ENCODE measurements at regions not wholly inside any gene's neighbourhood (a gene's known extent, or its start where the extent isn't known, plus 50 kb on each side); places are given as distances from the start of the nearest gene placed in this dataset.
A peak's percentile ranks its signal among the peaks of the same experiment; 100 is the strongest.

DNA sequence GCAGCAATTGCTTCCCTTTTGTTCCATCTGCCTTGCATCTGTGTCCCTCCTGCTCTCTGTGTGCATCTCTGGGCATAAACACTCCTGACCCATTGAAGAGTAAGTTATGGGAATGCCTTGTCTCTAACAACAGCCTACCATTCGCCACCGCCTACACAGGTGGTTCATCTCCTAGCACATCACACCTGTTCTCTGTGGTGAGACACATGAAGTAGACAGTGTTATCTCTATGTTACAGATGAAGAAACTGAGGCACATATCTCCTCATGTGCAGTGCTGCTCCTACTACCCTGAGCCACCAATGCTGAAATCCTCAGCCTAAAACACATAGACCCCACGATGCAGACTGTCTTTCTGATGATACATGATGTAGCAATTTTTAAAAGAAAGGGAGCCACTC lies 77.6 kb downstream of the PITPNM2 start:
- Mint-ChIP-seq H3K27ac (peak overlapping the region in 2 of 7 donors; percentile 3 to 30), H3K36me3 (no peaks in the 10 kb centered on the region), H3K27me3 (no peaks in the 10 kb centered on the region), H3K4me3 (peak overlapping the region in 1 of 8 donors; percentile 14), H3K9me3 (no peaks in the 10 kb centered on the region), H3K4me1 (peaks cover 37 to 46% (median 40%) of the 10 kb centered on the region in 4 donors)
- no peak for DNase-seq
- no peaks in the 10 kb centered on the region for H3K9me3 ChIP-seq (ENCODE audit: control insufficient read depth in 1 of 2, low read length in 2 of 2)
- ChIA-PET CTCF (ENCODE audit: partially characterized antibody) (no interaction called here), POLR2A (ENCODE audit: partially characterized antibody) (no interaction called here)
- H3K4me3 ChIP-seq (ENCODE audit: low read length in 2 of 2), result no peak overlapping the region
- H3K4me1 ChIP-seq (ENCODE audit: insufficient read depth, low read length), result peaks cover 42% of the 10 kb centered on the region
- no peaks in the 10 kb centered on the region for H3K27me3 ChIP-seq (ENCODE audit: insufficient read depth, low read length)
- no peaks in the 10 kb centered on the region for H3K36me3 ChIP-seq (ENCODE audit: insufficient read depth, low read length)
- no peak overlapping the region for H3K27ac ChIP-seq (ENCODE audit: low read depth, low read length)
- intact Hi-C loops (cut with micrococcal nuclease), result no loop called here

- peaks cover 37% of the 10 kb centered on the region for H3K4me1 ChIP-seq (ENCODE audit: insufficient read depth, low read length)
- H3K36me3 ChIP-seq (ENCODE audit: insufficient read depth, low read length), result no peaks in the 10 kb centered on the region
- H3K27ac ChIP-seq (ENCODE audit: low read depth, low read length), result no peak overlapping the region
- Mint-ChIP-seq H3K4me1 (peaks cover 30 to 40% (median 32%) of the 10 kb centered on the region in 4 donors), H3K9me3 (no peaks in the 10 kb centered on the region), H3K27ac (no peak overlapping the region), H3K4me3 (no peak overlapping the region), H3K27me3 (no peaks in the 10 kb centered on the region), H3K36me3 (no peaks in the 10 kb centered on the region)
- ChIA-PET POLR2A (ENCODE audit: partially characterized antibody) (no interaction called here), CTCF (ENCODE audit: partially characterized antibody) (interaction anchor here (1.5 kb wide), 1 partner anchor 28 kb away, joined by 3 read pairs; no protein-coding TSS in a partner anchor)
- H3K27me3 ChIP-seq (ENCODE audit: insufficient read depth, low read length), result no peaks in the 10 kb centered on the region
- intact Hi-C loops (cut with micrococcal nuclease), result no loop called here
- H3K9me3 ChIP-seq (ENCODE audit: control insufficient read depth in 1 of 2, low read length in 2 of 2), result no peaks in the 10 kb centered on the region
- H3K4me3 ChIP-seq (ENCODE audit: low read length in 2 of 2), result no peak overlapping the region
- no peak for DNase-seq
These were observed 79.0 kb downstream of the PITPNM2 start for GRCh38 chr12:123071857-123072256.

GRCh38 chr12:123071099-123071800 lies 79.6 kb downstream of the PITPNM2 start:
- no peak overlapping the region for H3K4me3 Mint-ChIP-seq
- POLR2A ChIA-PET (ENCODE audit: partially characterized antibody), result no interaction called here
- no peaks in the 10 kb centered on the region for H3K9me3 Mint-ChIP-seq
- no peak overlapping the region for H3K4me3 ChIP-seq (ENCODE audit: low read length in 2 of 2)
- H3K36me3 ChIP-seq (ENCODE audit: insufficient read depth, low read length), result no peaks in the 10 kb centered on the region
- CTCF ChIA-PET (ENCODE audit: partially characterized antibody), result interaction anchor here (1.5 kb wide), 1 partner anchor 27 kb away, joined by 3 read pairs; no protein-coding TSS in a partner anchor
- no peak overlapping the region for H3K27ac ChIP-seq (ENCODE audit: low read depth, low read length)
- H3K27me3 ChIP-seq (ENCODE audit: insufficient read depth, low read length), result no peaks in the 10 kb centered on the region
- intact Hi-C loops (cut with micrococcal nuclease), result no loop called here
- no peak overlapping the region for H3K27ac Mint-ChIP-seq
- no peaks in the 10 kb centered on the region for H3K36me3 Mint-ChIP-seq
- H3K4me1 Mint-ChIP-seq, result peaks cover 24 to 33% (median 27%) of the 10 kb centered on the region in 4 donors
- H3K9me3 ChIP-seq (ENCODE audit: control insufficient read depth in 1 of 2, low read length in 2 of 2), result no peaks in the 10 kb centered on the region
- H3K27me3 Mint-ChIP-seq, result no peaks in the 10 kb centered on the region
- H3K4me1 ChIP-seq (ENCODE audit: insufficient read depth, low read length), result peaks cover 30% of the 10 kb centered on the region
- no peak for DNase-seq

GRCh38 chr12:123070267-123071081 lies 80.4 kb downstream of the PITPNM2 start:
- Mint-ChIP-seq H3K36me3 (no peaks in the 10 kb centered on the region), H3K9me3 (no peaks in the 10 kb centered on the region), H3K4me1 (peaks cover 22 to 33% (median 26%) of the 10 kb centered on the region in 4 donors), H3K27ac (no peak overlapping the region), H3K27me3 (no peaks in the 10 kb centered on the region), H3K4me3 (no peak overlapping the region)
- Histone ChIP-seq H3K4me3 (ENCODE audit: low read length in 2 of 2) (no peak overlapping the region), H3K9me3 (ENCODE audit: control insufficient read depth in 1 of 2, low read length in 2 of 2) (no peaks in the 10 kb centered on the region), H3K4me1 (ENCODE audit: insufficient read depth, low read length) (peaks cover 23% of the 10 kb centered on the region), H3K36me3 (ENCODE audit: insufficient read depth, low read length) (no peaks in the 10 kb centered on the region), H3K27me3 (ENCODE audit: insufficient read depth, low read length) (no peaks in the 10 kb centered on the region), H3K27ac (ENCODE audit: low read depth, low read length) (no peak overlapping the region)
- DNase-seq, result no peak
- CTCF ChIA-PET (ENCODE audit: partially characterized antibody), result interaction anchor here (1.5 kb wide), 1 partner anchor 26 kb away, joined by 3 read pairs; no protein-coding TSS in a partner anchor
- intact Hi-C loops (cut with micrococcal nuclease), result no loop called here
- POLR2A ChIA-PET (ENCODE audit: partially characterized antibody), result no interaction called here

DNA sequence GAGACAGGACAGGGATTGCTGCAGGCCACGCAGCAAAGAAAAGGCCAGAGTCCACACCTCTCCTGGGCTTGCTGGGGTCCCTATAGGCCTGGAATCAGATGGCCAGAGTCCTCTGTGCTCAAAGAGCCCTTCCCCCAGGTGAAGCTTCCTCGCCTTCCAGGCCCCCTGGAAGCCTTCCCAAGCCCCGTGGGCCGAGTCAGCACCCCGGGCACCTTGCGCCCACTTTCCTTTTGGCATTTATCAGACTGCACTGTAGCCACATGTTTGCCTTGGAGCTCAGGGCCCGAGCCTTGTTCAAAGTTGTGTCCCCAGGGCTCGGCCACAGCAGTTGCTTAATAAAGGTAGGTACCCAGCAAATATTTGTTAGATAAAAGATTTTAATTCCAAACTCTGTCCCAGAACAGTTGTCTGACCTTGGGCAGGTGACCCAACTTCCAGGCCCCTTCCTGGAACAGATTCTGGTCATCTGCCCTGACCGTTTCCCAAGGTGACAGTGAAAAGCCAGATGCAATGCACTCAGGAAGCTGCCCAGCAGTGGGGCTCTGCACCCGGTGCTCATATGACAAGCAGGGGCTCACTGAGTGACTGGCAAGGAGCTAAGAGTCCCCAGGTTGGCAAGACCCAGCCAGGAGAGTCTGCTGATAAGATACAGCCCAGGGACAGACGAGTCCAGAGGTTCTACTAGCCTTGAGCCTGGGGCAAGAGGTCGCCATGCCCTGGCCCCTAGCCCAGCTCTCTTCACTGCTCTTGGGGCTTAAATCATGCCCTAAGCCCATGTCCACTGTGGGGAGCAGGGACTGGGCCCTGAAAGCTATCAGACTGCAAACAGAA lies 81.2 kb downstream of the PITPNM2 start:
- Histone ChIP-seq H3K4me1 (ENCODE audit: insufficient read depth, low read length) (peaks cover 14% of the 10 kb centered on the region), H3K27ac (ENCODE audit: low read depth, low read length) (no peak overlapping the region), H3K4me3 (ENCODE audit: low read length in 2 of 2) (no peak overlapping the region), H3K27me3 (ENCODE audit: insufficient read depth, low read length) (no peaks in the 10 kb centered on the region), H3K36me3 (ENCODE audit: insufficient read depth, low read length) (no peaks in the 10 kb centered on the region), H3K9me3 (ENCODE audit: control insufficient read depth in 1 of 2, low read length in 2 of 2) (no peaks in the 10 kb centered on the region)
- Mint-ChIP-seq H3K4me3 (no peak overlapping the region), H3K9me3 (no peaks in the 10 kb centered on the region), H3K36me3 (no peaks in the 10 kb centered on the region), H3K27me3 (no peaks in the 10 kb centered on the region), H3K4me1 (peaks cover 15 to 27% (median 20%) of the 10 kb centered on the region in 4 donors), H3K27ac (no peak overlapping the region)
- intact Hi-C loops (cut with micrococcal nuclease), result no loop called here
- DNase-seq, result no peak
- POLR2A ChIA-PET (ENCODE audit: partially characterized antibody), result interaction anchor here (0.7 kb wide), 1 partner anchor 37 kb away, joined by 3 read pairs; no protein-coding TSS in a partner anchor
- CTCF ChIA-PET (ENCODE audit: partially characterized antibody), result interaction anchor here (1.4 kb wide), 1 partner anchor 25 kb away, joined by 3 read pairs; no protein-coding TSS in a partner anchor

- no peak overlapping the region for H3K27ac ChIP-seq (ENCODE audit: low read depth, low read length)
- H3K9me3 ChIP-seq (ENCODE audit: control insufficient read depth in 1 of 2, low read length in 2 of 2), result no peaks in the 10 kb centered on the region
- H3K9me3 Mint-ChIP-seq, result no peaks in the 10 kb centered on the region
- no peaks in the 10 kb centered on the region for H3K27me3 ChIP-seq (ENCODE audit: insufficient read depth, low read length)
- H3K4me1 Mint-ChIP-seq, result peaks cover 6 to 17% (median 10%) of the 10 kb centered on the region in 4 donors
- ChIA-PET CTCF (ENCODE audit: partially characterized antibody) (no interaction called here), POLR2A (ENCODE audit: partially characterized antibody) (no interaction called here)
- DNase-seq, result no peak
- no peaks in the 10 kb centered on the region for H3K36me3 Mint-ChIP-seq
- H3K4me3 Mint-ChIP-seq, result no peak overlapping the region
- no peaks in the 10 kb centered on the region for H3K36me3 ChIP-seq (ENCODE audit: insufficient read depth, low read length)
- no peaks in the 10 kb centered on the region for H3K27me3 Mint-ChIP-seq
- intact Hi-C loops (cut with micrococcal nuclease), result no loop called here
- H3K4me3 ChIP-seq (ENCODE audit: low read length in 2 of 2), result no peak overlapping the region
- H3K4me1 ChIP-seq (ENCODE audit: insufficient read depth, low read length), result no peaks in the 10 kb centered on the region
- peak overlapping the region in 1 of 7 donors; percentile 52 for H3K27ac Mint-ChIP-seq
These were observed 83.2 kb downstream of the PITPNM2 start for GRCh38 chr12:123067654-123068053.

DNA sequence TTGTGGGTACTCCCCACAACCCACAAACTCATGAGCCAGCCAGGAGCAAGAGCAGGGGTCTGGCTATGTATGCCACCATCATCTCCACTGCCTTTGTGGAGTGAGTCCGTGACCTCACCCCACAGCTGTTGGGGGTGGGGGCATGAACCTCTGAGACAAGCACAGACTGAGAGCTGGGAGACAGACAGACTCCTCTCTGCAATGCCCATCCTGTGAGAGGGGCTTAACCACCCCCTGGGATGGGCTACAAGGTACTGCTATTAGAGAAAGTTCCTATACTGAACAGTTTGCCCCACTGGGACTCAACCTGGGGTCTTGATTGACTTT lies 84.5 kb downstream of the PITPNM2 start:
- H3K9me3 Mint-ChIP-seq, result no peaks in the 10 kb centered on the region
- H3K27me3 Mint-ChIP-seq, result no peaks in the 10 kb centered on the region
- POLR2A ChIA-PET (ENCODE audit: partially characterized antibody), result no interaction called here
- peaks cover 6 to 17% (median 11%) of the 10 kb centered on the region in 4 donors for H3K4me1 Mint-ChIP-seq
- DNase-seq, result no peak
- no peak overlapping the region for H3K4me3 Mint-ChIP-seq
- Histone ChIP-seq H3K4me3 (ENCODE audit: low read length in 2 of 2) (no peak overlapping the region), H3K9me3 (ENCODE audit: control insufficient read depth in 1 of 2, low read length in 2 of 2) (no peaks in the 10 kb centered on the region), H3K4me1 (ENCODE audit: insufficient read depth, low read length) (no peaks in the 10 kb centered on the region), H3K27ac (ENCODE audit: low read depth, low read length) (no peak overlapping the region), H3K27me3 (ENCODE audit: insufficient read depth, low read length) (no peaks in the 10 kb centered on the region), H3K36me3 (ENCODE audit: insufficient read depth, low read length) (no peaks in the 10 kb centered on the region)
- CTCF ChIA-PET (ENCODE audit: partially characterized antibody), result no interaction called here
- intact Hi-C loops (cut with micrococcal nuclease), result no loop called here
- H3K27ac Mint-ChIP-seq, result no peak overlapping the region
- H3K36me3 Mint-ChIP-seq, result no peaks in the 10 kb centered on the region
